ENCODE measurements at regions not wholly inside any gene's neighbourhood (a gene's known extent, or its start where the extent isn't known, plus 50 kb on each side); places are given as distances from the start of the nearest gene placed in this dataset.

GRCh38 chr16:35909351-35909954 is 2450.0 kb downstream of the TP53TG3F start:
- no peaks in the 10 kb centered on the region for H3K9me3 ChIP-seq (ENCODE audit: control insufficient read depth, low read depth, low read length)
- dilution Hi-C loops (cut with MboI; ENCODE audit: extremely low pct_ligation_motif_present, low sequenced_read_pairs) = no loop called here
- DNase-seq (ENCODE audit: low read depth, low spot score) (no peak), FAIRE-seq (no peak)
- no peaks in the 10 kb centered on the region for H3K27me3 ChIP-seq (ENCODE audit: control insufficient read depth, extremely low read depth, insufficient read depth, low read length)
- no peak overlapping the region for H3K4me2 ChIP-seq (ENCODE audit: control insufficient read depth, extremely low read depth, insufficient read depth, low read depth, low read length)
- H2AFZ ChIP-seq (ENCODE audit: control insufficient read depth, low read length) = no peak overlapping the region
- H3K36me3 ChIP-seq (ENCODE audit: control insufficient read depth in 2 of 2, extremely low read depth in 1 of 2, insufficient read depth in 2 of 2, low read length in 2 of 2) = no peaks in the 10 kb centered on the region
- no peaks in the 10 kb centered on the region for H4K20me1 ChIP-seq (ENCODE audit: control insufficient read depth, extremely low read depth, insufficient read depth, low read length)
- no peak overlapping the region for H3K4me3 ChIP-seq (ENCODE audit: control insufficient read depth in 2 of 3, extremely low read depth in 1 of 3, insufficient read depth in 2 of 3, low read depth in 1 of 3, low read length in 3 of 3)
- no peaks in the 10 kb centered on the region for H3K4me1 ChIP-seq (ENCODE audit: control insufficient read depth, extremely low read depth, insufficient read depth, low read length)
- no peak overlapping the region for H3K9ac ChIP-seq (ENCODE audit: control insufficient read depth, extremely low read depth, insufficient read depth, low read length)
- no peaks in the 10 kb centered on the region for H3K9me1 ChIP-seq (ENCODE audit: control insufficient read depth, extremely low read depth, insufficient read depth, low read length)
- TF ChIP-seq EZH2 (IDR thresholded peaks at IDR 0.05; ENCODE audit: low read length) = no peak
- H3K79me2 ChIP-seq (ENCODE audit: control insufficient read depth, insufficient read depth, low read length) = no peaks in the 10 kb centered on the region
- no peak overlapping the region for H3K27ac ChIP-seq (ENCODE audit: control insufficient read depth, insufficient read depth, low read length)

- TF ChIP-seq CTCF (optimal IDR thresholded peaks at IDR 0.05 in 1 of 3, IDR thresholded peaks at IDR 0.05 in 1 of 3, conservative IDR thresholded peaks at IDR 0.05 in 1 of 3; ENCODE audit: extremely low read depth in 1 of 3, insufficient read depth in 2 of 3, low read length in 3 of 3) (no peak), EZH2 (IDR thresholded peaks at IDR 0.05; ENCODE audit: low read length) (no peak)
- Histone ChIP-seq H2AFZ (ENCODE audit: control insufficient read depth, low read length) (no peak overlapping the region), H3K9ac (ENCODE audit: control insufficient read depth, extremely low read depth, insufficient read depth, low read length) (no peak overlapping the region), H3K79me2 (ENCODE audit: control insufficient read depth, insufficient read depth, low read length) (no peaks in the 10 kb centered on the region), H3K4me2 (ENCODE audit: control insufficient read depth, extremely low read depth, insufficient read depth, low read depth, low read length) (no peak overlapping the region), H3K36me3 (ENCODE audit: control insufficient read depth in 2 of 2, extremely low read depth in 1 of 2, insufficient read depth in 2 of 2, low read length in 2 of 2) (no peaks in the 10 kb centered on the region), H3K4me1 (ENCODE audit: control insufficient read depth, extremely low read depth, insufficient read depth, low read length) (no peaks in the 10 kb centered on the region), H3K4me3 (ENCODE audit: control insufficient read depth in 2 of 3, extremely low read depth in 1 of 3, insufficient read depth in 2 of 3, low read depth in 1 of 3, low read length in 3 of 3) (no peak overlapping the region), H3K27ac (ENCODE audit: control insufficient read depth, insufficient read depth, low read length) (no peak overlapping the region), H3K9me1 (ENCODE audit: control insufficient read depth, extremely low read depth, insufficient read depth, low read length) (no peaks in the 10 kb centered on the region), H3K9me3 (ENCODE audit: control insufficient read depth, low read depth, low read length) (no peaks in the 10 kb centered on the region), H4K20me1 (ENCODE audit: control insufficient read depth, extremely low read depth, insufficient read depth, low read length) (no peaks in the 10 kb centered on the region), H3K27me3 (ENCODE audit: control insufficient read depth, extremely low read depth, insufficient read depth, low read length) (no peaks in the 10 kb centered on the region)
- dilution Hi-C loops (cut with MboI; ENCODE audit: extremely low pct_ligation_motif_present, low sequenced_read_pairs) = no loop called here
- no peak for DNase-seq (ENCODE audit: low read depth, low spot score)
- no peak for FAIRE-seq
Measured at GRCh38 chr16:35910409-35910808, 2451.0 kb downstream of the TP53TG3F start.

GRCh38 chr16:35911899-35912298 is 2452.5 kb downstream of the TP53TG3F start:
- H3K27ac ChIP-seq (ENCODE audit: control insufficient read depth, insufficient read depth, low read length) = no peak overlapping the region
- no peak overlapping the region for H2AFZ ChIP-seq (ENCODE audit: control insufficient read depth, low read length)
- H4K20me1 ChIP-seq (ENCODE audit: control insufficient read depth, extremely low read depth, insufficient read depth, low read length) = no peaks in the 10 kb centered on the region
- H3K9me3 ChIP-seq (ENCODE audit: control insufficient read depth, low read depth, low read length) = no peaks in the 10 kb centered on the region
- H3K79me2 ChIP-seq (ENCODE audit: control insufficient read depth, insufficient read depth, low read length) = no peaks in the 10 kb centered on the region
- no peaks in the 10 kb centered on the region for H3K4me1 ChIP-seq (ENCODE audit: control insufficient read depth, extremely low read depth, insufficient read depth, low read length)
- H3K4me3 ChIP-seq (ENCODE audit: control insufficient read depth in 2 of 3, extremely low read depth in 1 of 3, insufficient read depth in 2 of 3, low read depth in 1 of 3, low read length in 3 of 3) = no peak overlapping the region
- no peak overlapping the region for H3K4me2 ChIP-seq (ENCODE audit: control insufficient read depth, extremely low read depth, insufficient read depth, low read depth, low read length)
- DNase-seq (ENCODE audit: low read depth, low spot score) (no peak), FAIRE-seq (no peak)
- no peaks in the 10 kb centered on the region for H3K9me1 ChIP-seq (ENCODE audit: control insufficient read depth, extremely low read depth, insufficient read depth, low read length)
- H3K9ac ChIP-seq (ENCODE audit: control insufficient read depth, extremely low read depth, insufficient read depth, low read length) = no peak overlapping the region
- H3K36me3 ChIP-seq (ENCODE audit: control insufficient read depth in 2 of 2, extremely low read depth in 1 of 2, insufficient read depth in 2 of 2, low read length in 2 of 2) = no peaks in the 10 kb centered on the region
- H3K27me3 ChIP-seq (ENCODE audit: control insufficient read depth, extremely low read depth, insufficient read depth, low read length) = no peaks in the 10 kb centered on the region
- dilution Hi-C loops (cut with MboI; ENCODE audit: extremely low pct_ligation_motif_present, low sequenced_read_pairs) = no loop called here
- no peak for TF ChIP-seq EZH2 (IDR thresholded peaks at IDR 0.05; ENCODE audit: low read length)
- peak in 1 of 3 experiments; percentile 14 for TF ChIP-seq CTCF (optimal IDR thresholded peaks at IDR 0.05 in 1 of 3, IDR thresholded peaks at IDR 0.05 in 1 of 3, conservative IDR thresholded peaks at IDR 0.05 in 1 of 3; ENCODE audit: extremely low read depth in 1 of 3, insufficient read depth in 2 of 3, low read length in 3 of 3)

Measured in keratinocyte (primary cell).